PC-9 (cell line): ENCODE measurements at regions not wholly inside any gene's neighbourhood (a gene's known extent, or its start where the extent isn't known, plus 50 kb on each side); places are given as distances from the start of the nearest gene placed in this dataset.

Experiments used
- CTCF ChIP-seq: fragments of 200-600 bp; sonication (generic); conservative IDR thresholded peaks from 2 replicates; pipeline ENCODE4 v1.6.1; 2017; ENCODE audit warnings: mixed run types, antibody characterized with exemption, mild to moderate bottlenecking, moderate library complexity
- EZH2 ChIP-seq: fragments of 200-600 bp; sonication (generic); IDR thresholded peaks from 2 replicates; pipeline ENCODE4 v1.8.0; 2017; ENCODE audit warnings: antibody characterized with exemption, low read depth

DNA sequence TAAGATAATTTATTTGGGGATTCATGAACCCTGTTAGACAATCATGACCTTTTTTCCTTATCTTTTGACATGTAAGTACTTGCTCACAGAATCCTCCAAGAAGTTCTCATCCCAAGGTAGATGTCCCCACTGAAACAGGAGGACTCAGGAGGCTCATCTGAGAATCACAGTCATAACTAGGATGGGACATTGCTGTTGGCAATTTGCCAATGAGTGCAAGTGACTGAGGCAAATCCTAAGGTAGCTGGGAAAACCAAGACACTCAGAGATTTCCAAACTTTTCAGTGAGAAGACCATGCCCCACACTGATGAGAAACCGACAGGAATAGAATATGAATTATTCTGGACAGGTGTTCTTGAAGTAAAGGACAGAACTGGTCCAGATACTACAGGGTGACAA lies 735.0 kb downstream of the TMEM182 start:
- no peak for TF ChIP-seq CTCF
- TF ChIP-seq EZH2 = no peak
